Peyer's patch (tissue), 4 donors: ENCODE measurements at regions not wholly inside any gene's neighbourhood (a gene's known extent, or its start where the extent isn't known, plus 50 kb on each side); places are given as distances from the start of the nearest gene placed in this dataset.

Source experiments
- CTCF ChIP-seq, 6 experiments: fragments of 450-650 bp in 4 of 6; fragments of 200-600 bp in 2 of 6; sonication (generic) in 1 of 6; IDR thresholded peaks; one replicate each; pipeline ENCODE4 v1.5.1; 2017 to 2019; ENCODE audit warnings: antibody characterized with exemption in 6 of 6, mild to moderate bottlenecking in 3 of 6, moderate library complexity in 1 of 6
- POLR2A ChIP-seq, 2 donors: fragments of 450-650 bp; IDR thresholded peaks; one replicate each; pipeline ENCODE4 v1.5.1; 2017; ENCODE audit warnings: antibody characterized with exemption in 2 of 2, mild to moderate bottlenecking in 2 of 2, moderate library complexity in 2 of 2

DNA sequence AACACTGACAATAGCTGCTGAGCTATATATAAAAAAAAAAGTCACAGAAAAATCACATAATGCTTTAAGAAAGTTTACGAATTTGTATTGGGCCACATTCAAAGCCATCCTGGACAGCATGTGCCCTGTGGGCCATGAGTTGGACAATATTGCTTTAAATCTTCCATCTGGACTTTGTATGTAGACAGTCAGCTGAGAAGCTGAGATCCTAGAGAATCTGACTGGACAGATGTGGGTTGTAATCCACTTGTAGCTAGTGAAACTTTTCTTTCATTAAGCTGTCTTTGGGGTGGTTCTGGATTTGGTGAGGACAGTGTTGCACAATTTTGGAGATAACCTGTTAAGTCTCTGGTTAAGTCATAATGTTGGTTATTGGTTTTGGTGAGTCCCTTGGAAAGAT, 824.5 kb downstream of the CCSER2 start:
- TF ChIP-seq CTCF (IDR thresholded peaks at IDR 0.05) (no peak), POLR2A (IDR thresholded peaks at IDR 0.05) (no peak)
